ENCODE measurements at regions not wholly inside any gene's neighbourhood (a gene's known extent, or its start where the extent isn't known, plus 50 kb on each side); places are given as distances from the start of the nearest gene placed in this dataset.

- H4K20me1 ChIP-seq (ENCODE audit: insufficient read depth, low read length): no peaks in the 10 kb centered on the region
These were observed 67.1 kb upstream of the MAGI2 start for GRCh38 chr7:79520543-79520942.

GRCh38 chr7:79515358-79515757 lies 61.9 kb upstream of the MAGI2 start:
- Histone ChIP-seq H3K79me2 (ENCODE audit: low read length) (no peaks in the 10 kb centered on the region), H3K4me2 (ENCODE audit: low read depth, low read length) (no peak overlapping the region), H3K9ac (ENCODE audit: low read length) (no peak overlapping the region), H3K4me1 (ENCODE audit: low read length) (no peaks in the 10 kb centered on the region), H4K20me1 (ENCODE audit: insufficient read depth, low read length) (no peaks in the 10 kb centered on the region), H3K9me2 (replicated peaks; ENCODE audit: insufficient read depth, low read length) (no peaks in the 10 kb centered on the region), H2AFZ (ENCODE audit: low read length) (no peak overlapping the region), H3K27ac (ENCODE audit: low read length) (no peak overlapping the region), H3K9me3 (replicated peaks; ENCODE audit: insufficient read depth, low read length) (no peaks in the 10 kb centered on the region), H3F3A (ENCODE audit: insufficient read depth, low read length) (no peaks in the 10 kb centered on the region), H3K4me3 (ENCODE audit: low read length) (no peak overlapping the region), H3K36me3 (replicated peaks; ENCODE audit: insufficient read depth, low read length) (no peaks in the 10 kb centered on the region), H3K27me3 (replicated peaks; ENCODE audit: insufficient read depth, low read length) (no peaks in the 10 kb centered on the region)
- DNase-seq: no peak
- TF ChIP-seq CTCF (IDR thresholded peaks at IDR 0.05; ENCODE audit: low read length) (no peak), EZH2phosphoT487 (IDR thresholded peaks at IDR 0.05; ENCODE audit: low read length) (no peak), EZH2 (optimal IDR thresholded peaks at IDR 0.05; ENCODE audit: low read depth, low read length) (no peak)

More at GRCh38 chr7:79520543-79520942, 67.1 kb upstream of the MAGI2 start:
- no peaks in the 10 kb centered on the region for H3K9me2 ChIP-seq (replicated peaks; ENCODE audit: insufficient read depth, low read length)
- TF ChIP-seq CTCF (IDR thresholded peaks at IDR 0.05; ENCODE audit: low read length): no peak
- TF ChIP-seq EZH2 (optimal IDR thresholded peaks at IDR 0.05; ENCODE audit: low read depth, low read length): no peak
- TF ChIP-seq EZH2phosphoT487 (IDR thresholded peaks at IDR 0.05; ENCODE audit: low read length): no peak
- no peaks in the 10 kb centered on the region for H3K9me3 ChIP-seq (replicated peaks; ENCODE audit: insufficient read depth, low read length)
- no peaks in the 10 kb centered on the region for H3F3A ChIP-seq (ENCODE audit: insufficient read depth, low read length)
- no peaks in the 10 kb centered on the region for H3K4me1 ChIP-seq (ENCODE audit: low read length)
- DNase-seq: no peak
- no peak overlapping the region for H3K4me2 ChIP-seq (ENCODE audit: low read depth, low read length)
- H3K79me2 ChIP-seq (ENCODE audit: low read length): no peaks in the 10 kb centered on the region
- H3K36me3 ChIP-seq (replicated peaks; ENCODE audit: insufficient read depth, low read length): no peaks in the 10 kb centered on the region
- H2AFZ ChIP-seq (ENCODE audit: low read length): no peak overlapping the region
- no peak overlapping the region for H3K4me3 ChIP-seq (ENCODE audit: low read length)
- H3K27me3 ChIP-seq (replicated peaks; ENCODE audit: insufficient read depth, low read length): no peaks in the 10 kb centered on the region
- no peak overlapping the region for H3K9ac ChIP-seq (ENCODE audit: low read length)
- no peak overlapping the region for H3K27ac ChIP-seq (ENCODE audit: low read length)

GRCh38 chr7:79513261-79513660 lies 59.8 kb upstream of the MAGI2 start:
- Histone ChIP-seq H3K4me2 (ENCODE audit: low read depth, low read length) (no peak overlapping the region), H3K27ac (ENCODE audit: low read length) (no peak overlapping the region), H3K4me1 (ENCODE audit: low read length) (no peaks in the 10 kb centered on the region), H3F3A (ENCODE audit: insufficient read depth, low read length) (no peaks in the 10 kb centered on the region), H3K79me2 (ENCODE audit: low read length) (no peaks in the 10 kb centered on the region), H2AFZ (ENCODE audit: low read length) (no peak overlapping the region), H3K4me3 (ENCODE audit: low read length) (no peak overlapping the region), H3K9ac (ENCODE audit: low read length) (no peak overlapping the region), H3K9me3 (replicated peaks; ENCODE audit: insufficient read depth, low read length) (no peaks in the 10 kb centered on the region), H4K20me1 (ENCODE audit: insufficient read depth, low read length) (no peaks in the 10 kb centered on the region), H3K36me3 (replicated peaks; ENCODE audit: insufficient read depth, low read length) (no peaks in the 10 kb centered on the region), H3K27me3 (replicated peaks; ENCODE audit: insufficient read depth, low read length) (no peaks in the 10 kb centered on the region), H3K9me2 (replicated peaks; ENCODE audit: insufficient read depth, low read length) (no peaks in the 10 kb centered on the region)
- DNase-seq: no peak
- TF ChIP-seq EZH2 (optimal IDR thresholded peaks at IDR 0.05; ENCODE audit: low read depth, low read length) (no peak), EZH2phosphoT487 (IDR thresholded peaks at IDR 0.05; ENCODE audit: low read length) (no peak), CTCF (IDR thresholded peaks at IDR 0.05; ENCODE audit: low read length) (no peak)
